ENCODE measurements at regions not wholly inside any gene's neighbourhood (a gene's known extent, or its start where the extent isn't known, plus 50 kb on each side); places are given as distances from the start of the nearest gene placed in this dataset.

DNA sequence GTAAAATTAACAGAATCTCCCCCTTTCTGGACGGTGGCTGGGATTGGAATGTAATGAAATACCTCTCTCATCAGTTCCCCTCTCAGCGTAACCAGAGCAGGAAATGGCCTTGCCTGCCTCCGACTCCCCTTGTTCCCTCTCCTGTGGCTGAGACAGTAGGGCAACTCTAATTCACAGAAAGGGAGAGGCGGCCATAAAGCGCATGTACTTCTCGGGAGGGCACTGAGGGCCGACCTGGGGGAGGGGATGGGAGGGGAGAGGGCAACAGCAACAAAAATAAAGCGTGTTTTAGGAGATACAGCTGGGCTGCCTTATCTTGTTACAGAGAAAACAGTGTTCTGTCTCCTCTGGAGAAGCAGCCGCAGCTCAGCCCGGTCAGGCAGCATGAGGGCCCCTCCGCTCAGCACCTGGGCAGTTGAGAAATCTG is 783.3 kb upstream of the ARRDC4 start:
- no peak overlapping the region for H3K4me3 ChIP-seq (ENCODE audit: control insufficient read depth, low read depth, low read length)
- TF ChIP-seq, protein P1, sequence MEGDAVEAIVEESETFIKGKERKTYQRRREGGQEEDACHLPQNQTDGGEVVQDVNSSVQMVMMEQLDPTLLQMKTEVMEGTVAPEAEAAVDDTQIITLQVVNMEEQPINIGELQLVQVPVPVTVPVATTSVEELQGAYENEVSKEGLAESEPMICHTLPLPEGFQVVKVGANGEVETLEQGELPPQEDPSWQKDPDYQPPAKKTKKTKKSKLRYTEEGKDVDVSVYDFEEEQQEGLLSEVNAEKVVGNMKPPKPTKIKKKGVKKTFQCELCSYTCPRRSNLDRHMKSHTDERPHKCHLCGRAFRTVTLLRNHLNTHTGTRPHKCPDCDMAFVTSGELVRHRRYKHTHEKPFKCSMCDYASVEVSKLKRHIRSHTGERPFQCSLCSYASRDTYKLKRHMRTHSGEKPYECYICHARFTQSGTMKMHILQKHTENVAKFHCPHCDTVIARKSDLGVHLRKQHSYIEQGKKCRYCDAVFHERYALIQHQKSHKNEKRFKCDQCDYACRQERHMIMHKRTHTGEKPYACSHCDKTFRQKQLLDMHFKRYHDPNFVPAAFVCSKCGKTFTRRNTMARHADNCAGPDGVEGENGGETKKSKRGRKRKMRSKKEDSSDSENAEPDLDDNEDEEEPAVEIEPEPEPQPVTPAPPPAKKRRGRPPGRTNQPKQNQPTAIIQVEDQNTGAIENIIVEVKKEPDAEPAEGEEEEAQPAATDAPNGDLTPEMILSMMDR (IDR thresholded peaks at IDR 0.05; ENCODE audit: control insufficient read depth, insufficient read depth, low read depth, low read length, missing control alignments) = no peak
- no peak for DNase-seq (ENCODE audit: low read depth)

DNA sequence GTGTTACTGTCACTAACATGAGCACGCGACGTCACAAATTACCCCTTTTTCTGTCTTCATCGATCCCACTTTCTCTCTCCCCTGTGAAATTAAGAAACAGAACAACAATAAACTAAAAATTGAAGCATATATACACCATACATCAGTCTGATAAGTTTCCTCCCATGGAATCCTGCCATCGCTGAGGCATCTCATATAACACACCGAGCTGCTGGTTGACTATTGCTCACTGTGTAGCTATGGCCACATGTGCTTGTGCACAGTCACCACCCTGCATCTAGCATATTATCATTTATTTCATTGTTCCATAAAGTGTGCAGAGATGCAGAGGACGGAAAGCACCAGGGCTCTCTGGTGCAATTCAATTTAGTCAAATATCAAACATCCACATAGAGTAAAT is 777.9 kb upstream of the ARRDC4 start:
- TF ChIP-seq, protein P1 (IDR thresholded peaks at IDR 0.05; ENCODE audit: control insufficient read depth, insufficient read depth, low read depth, low read length, missing control alignments) = no peak
- DNase-seq (ENCODE audit: low read depth) = no peak
- no peak overlapping the region for H3K4me3 ChIP-seq (ENCODE audit: control insufficient read depth, low read depth, low read length)

DNA sequence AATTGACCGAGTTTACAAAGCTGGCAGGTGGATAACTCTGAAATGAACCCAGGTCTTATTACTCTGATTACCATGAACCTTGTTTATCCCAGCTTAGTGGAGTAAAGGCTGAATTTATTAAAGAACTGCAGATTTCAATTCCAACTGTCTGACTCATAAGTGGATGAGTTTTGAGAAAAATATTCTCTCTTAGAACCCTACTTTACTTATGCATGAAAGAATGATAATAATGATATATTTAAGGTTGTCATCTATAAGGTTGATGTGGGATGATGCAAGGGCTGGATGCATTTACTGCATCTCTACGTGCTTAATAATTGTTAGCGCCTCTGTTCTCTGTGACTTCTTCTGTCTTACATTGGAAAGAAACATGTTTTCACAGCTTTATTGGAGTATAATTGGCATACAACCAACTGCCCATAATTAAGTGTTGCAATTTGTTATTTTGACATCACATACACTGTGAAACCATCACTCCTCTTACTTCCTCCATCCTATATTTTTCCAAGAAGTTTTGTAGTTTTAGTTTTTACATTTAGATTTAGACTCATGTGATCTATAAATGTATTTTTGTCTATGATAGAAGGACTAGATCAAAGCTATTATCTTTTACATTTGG is 771.2 kb upstream of the ARRDC4 start:
- H3K4me3 ChIP-seq (ENCODE audit: control insufficient read depth, low read depth, low read length) = no peak overlapping the region
- TF ChIP-seq, protein P1 (IDR thresholded peaks at IDR 0.05; ENCODE audit: control insufficient read depth, insufficient read depth, low read depth, low read length, missing control alignments) = no peak
- no peak for DNase-seq (ENCODE audit: low read depth)

DNA sequence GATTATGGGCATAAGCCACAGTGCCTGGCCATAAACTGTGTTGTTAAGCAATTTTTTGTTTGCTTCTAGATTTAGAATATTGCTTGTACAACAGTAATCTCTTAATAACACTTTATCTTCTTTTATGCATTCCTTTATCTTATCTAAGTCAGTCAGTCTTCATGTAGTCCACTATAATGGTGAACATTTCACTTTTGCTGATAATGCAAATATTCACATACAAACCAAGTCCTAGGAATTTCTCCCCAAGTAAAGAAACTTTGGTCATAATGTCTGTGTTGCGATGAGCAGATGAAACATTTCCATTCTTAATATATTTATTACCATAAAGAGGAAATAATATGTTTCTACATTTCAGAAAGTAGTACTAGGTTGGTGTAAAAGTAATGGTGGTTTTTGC is 765.8 kb upstream of the ARRDC4 start:
- DNase-seq (ENCODE audit: low read depth) = no peak
- TF ChIP-seq, protein P1 (IDR thresholded peaks at IDR 0.05; ENCODE audit: control insufficient read depth, insufficient read depth, low read depth, low read length, missing control alignments) = no peak
- no peak overlapping the region for H3K4me3 ChIP-seq (ENCODE audit: control insufficient read depth, low read depth, low read length)

DNA sequence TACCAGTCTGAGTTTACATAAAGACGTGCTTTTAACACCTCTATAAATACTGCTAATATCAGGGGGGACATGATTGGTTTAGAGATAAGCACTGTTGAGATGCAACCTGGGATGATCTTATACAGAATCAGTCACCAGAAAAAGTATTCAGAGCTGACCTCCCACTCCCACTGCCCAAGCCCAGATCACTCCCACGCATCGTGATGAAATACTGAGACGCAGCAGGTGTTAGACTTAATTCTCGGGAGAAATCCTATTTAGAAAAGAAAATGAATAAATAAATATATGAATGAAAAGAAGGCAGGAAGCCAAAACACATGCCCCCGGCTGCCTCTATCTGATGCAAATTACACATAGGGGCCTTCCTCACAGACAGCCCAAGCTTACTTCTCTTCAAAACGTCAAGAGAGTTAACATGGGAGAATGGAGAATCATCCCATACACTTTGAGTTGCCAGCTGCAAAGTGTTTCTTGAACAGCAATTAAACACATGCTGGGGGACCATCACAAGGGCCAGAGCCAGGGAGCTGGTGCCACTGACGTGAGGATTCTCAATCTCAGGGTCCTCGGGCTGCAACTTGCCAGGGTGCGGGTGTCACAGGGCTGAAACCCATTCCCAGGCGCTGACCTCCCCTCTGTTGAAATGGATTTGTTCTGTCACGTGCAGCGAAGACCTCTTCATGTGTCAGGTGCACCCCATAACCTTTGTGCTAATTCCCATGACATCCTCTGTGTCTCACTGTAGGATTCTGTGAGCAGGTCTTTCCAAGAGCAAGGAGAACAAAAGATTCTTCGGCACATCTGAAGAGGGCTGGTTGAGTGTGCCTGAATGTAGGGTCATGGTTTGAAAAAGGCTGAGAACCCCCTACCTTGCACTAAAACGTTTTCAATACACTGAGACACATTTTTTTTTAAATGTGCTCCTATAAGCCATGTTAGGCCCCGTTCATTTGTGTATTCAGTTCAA is 764.2 kb upstream of the ARRDC4 start:
- no peak overlapping the region for H3K4me3 ChIP-seq (ENCODE audit: control insufficient read depth, low read depth, low read length)
- TF ChIP-seq, protein P1 (IDR thresholded peaks at IDR 0.05; ENCODE audit: control insufficient read depth, insufficient read depth, low read depth, low read length, missing control alignments) = no peak
- no peak for DNase-seq (ENCODE audit: low read depth)

DNA sequence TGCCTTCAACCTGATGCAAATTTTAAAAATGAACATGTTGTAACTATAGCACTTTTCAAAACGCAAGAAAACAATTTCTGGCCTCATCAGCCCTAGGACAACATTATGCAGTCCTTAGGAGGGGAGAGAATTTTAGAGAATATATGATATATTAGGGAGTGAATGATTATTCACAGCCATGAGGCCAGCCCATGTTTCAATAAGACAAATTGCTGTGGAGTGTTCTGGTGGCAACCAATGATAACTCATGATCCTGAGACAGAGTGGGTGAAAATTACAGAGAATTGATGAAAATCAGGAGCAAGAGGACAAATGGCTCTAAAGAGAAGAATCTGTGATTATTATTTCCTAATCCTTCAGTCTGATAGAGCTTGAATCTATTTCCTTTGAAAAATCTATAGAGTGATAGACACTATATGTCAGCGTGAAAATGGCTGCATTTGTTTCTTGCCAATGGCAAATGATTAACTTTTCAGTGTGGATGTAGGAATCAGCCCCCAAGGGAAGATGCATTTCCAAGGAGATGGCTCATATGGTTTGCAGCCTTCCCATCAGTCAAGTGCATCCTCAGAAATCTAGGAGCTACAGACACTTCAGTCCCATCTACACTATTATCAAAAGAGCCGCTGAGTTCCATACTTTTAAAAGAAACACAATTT is 761.0 kb upstream of the ARRDC4 start:
- TF ChIP-seq, protein P1 (IDR thresholded peaks at IDR 0.05; ENCODE audit: control insufficient read depth, insufficient read depth, low read depth, low read length, missing control alignments) = no peak
- H3K4me3 ChIP-seq (ENCODE audit: control insufficient read depth, low read depth, low read length) = no peak overlapping the region
- DNase-seq (ENCODE audit: low read depth) = no peak

All from AG09309 (cell line).